Esophagus squamous epithelium (tissue), 4 donors: ENCODE measurements at regions not wholly inside any gene's neighbourhood (a gene's known extent, or its start where the extent isn't known, plus 50 kb on each side); places are given as distances from the start of the nearest gene placed in this dataset.

Source experiments
- CTCF ChIP-seq, 6 experiments: fragments of 450-650 bp in 4 of 6; fragments of 200-600 bp in 2 of 6; sonication (generic) in 2 of 6; IDR thresholded peaks; one replicate each; pipeline ENCODE4 v1.5.1; 2016 to 2019; ENCODE audit warnings: antibody characterized with exemption in 6 of 6, mild to moderate bottlenecking in 4 of 6, moderate library complexity in 4 of 6
- POLR2A ChIP-seq, 4 donors: fragments of 450-650 bp; IDR thresholded peaks; one replicate each; pipeline ENCODE4 v1.6.1; 2017; ENCODE audit warnings: antibody characterized with exemption in 4 of 4, mild to moderate bottlenecking in 4 of 4, moderate library complexity in 3 of 4

DNA sequence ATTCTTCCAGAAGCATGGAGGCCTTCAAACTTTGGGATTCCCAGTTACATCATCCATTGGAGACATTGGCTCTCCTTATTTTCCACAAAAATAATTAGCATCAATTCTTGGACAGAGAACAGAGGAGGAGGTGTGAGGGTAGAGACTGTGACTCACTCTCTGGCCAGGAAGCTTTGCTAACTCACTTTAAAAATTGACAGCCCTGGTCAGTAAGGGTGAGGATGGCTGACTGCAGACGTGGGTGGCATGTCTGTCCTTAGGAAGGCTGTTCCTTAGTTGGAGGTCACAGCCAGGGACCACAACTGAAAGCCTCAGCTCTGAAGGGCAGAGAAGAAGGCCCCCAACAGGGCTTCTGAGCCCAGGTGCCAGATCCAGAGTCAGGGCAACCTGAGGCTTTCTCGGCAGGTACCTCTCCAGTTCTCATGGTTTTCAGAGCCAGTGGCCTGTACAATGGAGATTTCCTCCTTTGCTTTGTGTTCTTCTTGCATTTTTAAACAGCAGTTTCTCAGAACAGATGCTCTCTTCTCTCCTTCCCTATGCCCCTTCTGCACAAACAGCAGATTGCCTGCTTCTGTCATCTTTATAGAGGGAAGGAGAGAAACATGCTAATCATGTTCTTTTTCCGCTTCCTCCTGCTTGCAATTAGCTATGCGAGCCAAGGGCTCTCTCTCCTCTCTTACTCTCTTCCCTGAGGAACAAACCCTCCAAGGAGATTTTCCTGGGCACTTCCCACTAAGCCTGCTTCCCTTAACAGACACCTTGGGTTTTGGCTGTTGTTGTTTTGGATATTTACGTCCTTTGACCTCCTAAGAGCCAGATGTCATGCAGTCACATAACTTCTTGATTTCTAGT, 92.5 kb upstream of the ZNF366 start:
- TF ChIP-seq POLR2A (IDR thresholded peaks at IDR 0.05) (no peak), CTCF (IDR thresholded peaks at IDR 0.05) (no peak)
